ENCODE measurements at regions not wholly inside any gene's neighbourhood (a gene's known extent, or its start where the extent isn't known, plus 50 kb on each side); places are given as distances from the start of the nearest gene placed in this dataset.

DNA sequence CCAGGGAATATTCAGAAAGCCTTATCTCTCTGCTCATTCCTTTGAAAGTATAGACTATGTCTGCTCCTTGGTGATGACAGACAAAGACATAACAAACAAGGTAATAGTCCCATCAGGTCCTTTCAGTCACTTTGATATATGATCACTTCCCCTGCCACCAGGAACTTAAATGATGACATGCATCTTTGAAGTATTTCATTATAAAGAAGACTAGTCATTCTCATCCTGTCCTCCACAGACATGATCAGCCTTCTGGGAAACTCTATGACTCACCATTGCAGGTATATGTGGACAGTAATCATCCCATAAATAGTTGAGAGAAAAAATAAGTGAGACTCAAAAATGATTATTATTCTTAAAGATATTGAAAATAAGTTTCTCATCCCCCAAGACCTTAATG, 117.5 kb upstream of the VCX2 start:
- TF ChIP-seq, protein P1, sequence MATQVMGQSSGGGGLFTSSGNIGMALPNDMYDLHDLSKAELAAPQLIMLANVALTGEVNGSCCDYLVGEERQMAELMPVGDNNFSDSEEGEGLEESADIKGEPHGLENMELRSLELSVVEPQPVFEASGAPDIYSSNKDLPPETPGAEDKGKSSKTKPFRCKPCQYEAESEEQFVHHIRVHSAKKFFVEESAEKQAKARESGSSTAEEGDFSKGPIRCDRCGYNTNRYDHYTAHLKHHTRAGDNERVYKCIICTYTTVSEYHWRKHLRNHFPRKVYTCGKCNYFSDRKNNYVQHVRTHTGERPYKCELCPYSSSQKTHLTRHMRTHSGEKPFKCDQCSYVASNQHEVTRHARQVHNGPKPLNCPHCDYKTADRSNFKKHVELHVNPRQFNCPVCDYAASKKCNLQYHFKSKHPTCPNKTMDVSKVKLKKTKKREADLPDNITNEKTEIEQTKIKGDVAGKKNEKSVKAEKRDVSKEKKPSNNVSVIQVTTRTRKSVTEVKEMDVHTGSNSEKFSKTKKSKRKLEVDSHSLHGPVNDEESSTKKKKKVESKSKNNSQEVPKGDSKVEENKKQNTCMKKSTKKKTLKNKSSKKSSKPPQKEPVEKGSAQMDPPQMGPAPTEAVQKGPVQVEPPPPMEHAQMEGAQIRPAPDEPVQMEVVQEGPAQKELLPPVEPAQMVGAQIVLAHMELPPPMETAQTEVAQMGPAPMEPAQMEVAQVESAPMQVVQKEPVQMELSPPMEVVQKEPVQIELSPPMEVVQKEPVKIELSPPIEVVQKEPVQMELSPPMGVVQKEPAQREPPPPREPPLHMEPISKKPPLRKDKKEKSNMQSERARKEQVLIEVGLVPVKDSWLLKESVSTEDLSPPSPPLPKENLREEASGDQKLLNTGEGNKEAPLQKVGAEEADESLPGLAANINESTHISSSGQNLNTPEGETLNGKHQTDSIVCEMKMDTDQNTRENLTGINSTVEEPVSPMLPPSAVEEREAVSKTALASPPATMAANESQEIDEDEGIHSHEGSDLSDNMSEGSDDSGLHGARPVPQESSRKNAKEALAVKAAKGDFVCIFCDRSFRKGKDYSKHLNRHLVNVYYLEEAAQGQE (IDR thresholded peaks at IDR 0.05; ENCODE audit: insufficient read depth in 1 of 2, low read depth in 2 of 2, low read length in 1 of 2): no peak
- TF ChIP-seq POLR2AphosphoS5 (IDR thresholded peaks at IDR 0.05; ENCODE audit: low read depth, low read length) (no peak), TCF7L2 (IDR thresholded peaks at IDR 0.05; ENCODE audit: low read depth, low read length) (no peak), SIN3A (IDR thresholded peaks at IDR 0.05; ENCODE audit: borderline replicate concordance, insufficient read depth, low read depth, low read length) (no peak)
- TF ChIP-seq, protein P2, sequence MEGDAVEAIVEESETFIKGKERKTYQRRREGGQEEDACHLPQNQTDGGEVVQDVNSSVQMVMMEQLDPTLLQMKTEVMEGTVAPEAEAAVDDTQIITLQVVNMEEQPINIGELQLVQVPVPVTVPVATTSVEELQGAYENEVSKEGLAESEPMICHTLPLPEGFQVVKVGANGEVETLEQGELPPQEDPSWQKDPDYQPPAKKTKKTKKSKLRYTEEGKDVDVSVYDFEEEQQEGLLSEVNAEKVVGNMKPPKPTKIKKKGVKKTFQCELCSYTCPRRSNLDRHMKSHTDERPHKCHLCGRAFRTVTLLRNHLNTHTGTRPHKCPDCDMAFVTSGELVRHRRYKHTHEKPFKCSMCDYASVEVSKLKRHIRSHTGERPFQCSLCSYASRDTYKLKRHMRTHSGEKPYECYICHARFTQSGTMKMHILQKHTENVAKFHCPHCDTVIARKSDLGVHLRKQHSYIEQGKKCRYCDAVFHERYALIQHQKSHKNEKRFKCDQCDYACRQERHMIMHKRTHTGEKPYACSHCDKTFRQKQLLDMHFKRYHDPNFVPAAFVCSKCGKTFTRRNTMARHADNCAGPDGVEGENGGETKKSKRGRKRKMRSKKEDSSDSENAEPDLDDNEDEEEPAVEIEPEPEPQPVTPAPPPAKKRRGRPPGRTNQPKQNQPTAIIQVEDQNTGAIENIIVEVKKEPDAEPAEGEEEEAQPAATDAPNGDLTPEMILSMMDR (IDR thresholded peaks at IDR 0.05): no peak
- Histone ChIP-seq H3K36me3 (ENCODE audit: control insufficient read depth, insufficient read depth, low read length) (no peaks in the 10 kb centered on the region), H3K4me1 (ENCODE audit: control insufficient read depth, insufficient read depth, low read length) (no peaks in the 10 kb centered on the region), H3K27me3 (ENCODE audit: control insufficient read depth, insufficient read depth, low read length) (no peaks in the 10 kb centered on the region), H3K27ac (ENCODE audit: low read length) (no peak overlapping the region), H3K9me3 (ENCODE audit: control insufficient read depth, insufficient read depth, low read depth, low read length) (no peaks in the 10 kb centered on the region), H3K4me3 (ENCODE audit: low read depth in 2 of 2, low read length in 2 of 2) (no peak overlapping the region)
- ChIA-PET CTCF (no interaction called here), POLR2A (no interaction called here)
- DNase-seq (ENCODE audit: low read depth, low spot score) (no peak), ATAC-seq (no peak)
- in situ Hi-C loops (cut with HindIII; ENCODE audit: low pct_unique_long_range_greater_than_20kb, low sequenced_read_pairs): no loop called here
- BruUV-seq (replicated peaks): no TSS peak
- intact Hi-C loops (cut with micrococcal nuclease; ENCODE audit: unreplicated experiment): no loop called here

- in situ Hi-C loops (cut with HindIII; ENCODE audit: low pct_unique_long_range_greater_than_20kb, low sequenced_read_pairs): no loop called here
- Histone ChIP-seq H3K9me3 (ENCODE audit: control insufficient read depth, insufficient read depth, low read depth, low read length) (no peaks in the 10 kb centered on the region), H3K27ac (ENCODE audit: low read length) (no peak overlapping the region), H3K4me3 (ENCODE audit: low read depth in 2 of 2, low read length in 2 of 2) (no peak overlapping the region), H3K36me3 (ENCODE audit: control insufficient read depth, insufficient read depth, low read length) (no peaks in the 10 kb centered on the region), H3K4me1 (ENCODE audit: control insufficient read depth, insufficient read depth, low read length) (no peaks in the 10 kb centered on the region), H3K27me3 (ENCODE audit: control insufficient read depth, insufficient read depth, low read length) (no peaks in the 10 kb centered on the region)
- intact Hi-C loops (cut with micrococcal nuclease; ENCODE audit: unreplicated experiment): no loop called here
- no TSS peak for BruUV-seq (replicated peaks)
- ChIA-PET CTCF (no interaction called here), POLR2A (no interaction called here)
- TF ChIP-seq POLR2AphosphoS5 (IDR thresholded peaks at IDR 0.05; ENCODE audit: low read depth, low read length) (no peak), SIN3A (IDR thresholded peaks at IDR 0.05; ENCODE audit: borderline replicate concordance, insufficient read depth, low read depth, low read length) (no peak), TCF7L2 (IDR thresholded peaks at IDR 0.05; ENCODE audit: low read depth, low read length) (no peak)
- TF ChIP-seq, protein P2 (IDR thresholded peaks at IDR 0.05): no peak
- TF ChIP-seq, protein P1 (IDR thresholded peaks at IDR 0.05; ENCODE audit: insufficient read depth in 1 of 2, low read depth in 2 of 2, low read length in 1 of 2): no peak
- DNase-seq (ENCODE audit: low read depth, low spot score) (no peak), ATAC-seq (no peak)
Observed at GRCh38 chrX:8289523-8289922, 118.5 kb upstream of the VCX2 start.

Data from Panc1 (cell line).